CD4-positive, alpha-beta T cell (primary cell): ENCODE measurements at regions not wholly inside any gene's neighbourhood (a gene's known extent, or its start where the extent isn't known, plus 50 kb on each side); places are given as distances from the start of the nearest gene placed in this dataset.

Experiments used
- ATAC-seq: fragments of 200-7000 bp; cut with Tn5 transposase; one replicate; pipeline ENCODE4 v1.10.0; 2022; ENCODE audit warnings: mild to moderate bottlenecking; ENCODE audit not compliant: poor library complexity
- CTCF ChIA-PET: fragments of 350-600 bp; sonication (Branson Sonifier 250); formaldehyde crosslinking; loops from one replicate; lab custom pipeline; 2021; ENCODE audit warnings: antibody characterized with exemption, inconsistent platforms; lab: Charles Lee
- POLR2A ChIA-PET: fragments of 350-600 bp; sonication (Branson Sonifier 250); formaldehyde crosslinking; loops from one replicate; lab custom pipeline; 2021; ENCODE audit warnings: antibody characterized with exemption, inconsistent platforms; lab: Charles Lee
- DNase-seq, 14 experiments: peaks; one replicate each; pipeline ENCODE4 v3.0.0-alpha.2; 2013 to 2020; ENCODE audit warnings: mixed read lengths in 2 of 14
- H3K27ac ChIP-seq, 2 donors: one replicate each; pipeline versions ENCODE4 v1.5.1 to v1.7.0; 2013; ENCODE audit warnings: low read length in 2 of 2, low read depth in 1 of 2, mild to moderate bottlenecking in 1 of 2
- H3K27me3 ChIP-seq, 2 experiments: 1 replicate in 1 of 2; 2 replicates in 1 of 2; pipeline versions ENCODE4 v1.6.1 to v1.7.0; 2013; ENCODE audit warnings: low read length in 2 of 2, control low read depth in 1 of 2, mild to moderate bottlenecking in 1 of 2, moderate library complexity in 1 of 2; ENCODE audit not compliant: insufficient read depth in 2 of 2, control insufficient read depth in 1 of 2
- H3K36me3 ChIP-seq: one replicate; pipeline ENCODE4 v1.6.1; 2013; ENCODE audit warnings: low read length, control low read depth; ENCODE audit not compliant: insufficient read depth
- H3K4me1 ChIP-seq: one replicate; pipeline ENCODE4 v1.6.1; 2013; ENCODE audit warnings: low read length, control low read depth; ENCODE audit not compliant: insufficient read depth
- H3K4me3 ChIP-seq: one replicate; pipeline ENCODE4 v1.5.1; 2013; ENCODE audit warnings: mild to moderate bottlenecking, low read length, moderate library complexity
- H3K9me3 ChIP-seq, 2 experiments: 1 replicate in 1 of 2; 2 replicates in 1 of 2; pipeline versions ENCODE4 v1.6.1 to v1.7.0; 2013; ENCODE audit warnings: low read length in 2 of 2, mild to moderate bottlenecking in 2 of 2, control low read depth in 1 of 2, moderate library complexity in 1 of 2; ENCODE audit not compliant: control insufficient read depth in 1 of 2, insufficient read depth in 1 of 2
- H3K27ac Mint-ChIP-seq: one replicate; pipeline ENCODE4 v1.8.0; 2020; ENCODE audit warnings: mixed read lengths
- H3K27me3 Mint-ChIP-seq: one replicate; pipeline ENCODE4 v1.8.0; 2021; ENCODE audit warnings: mixed read lengths
- H3K36me3 Mint-ChIP-seq: one replicate; pipeline ENCODE4 v1.8.0; 2021; ENCODE audit warnings: low read depth, mixed read lengths
- H3K4me1 Mint-ChIP-seq: one replicate; pipeline ENCODE4 v1.8.0; 2021; ENCODE audit warnings: low read depth, mixed read lengths
- H3K4me3 Mint-ChIP-seq: one replicate; pipeline ENCODE4 v1.8.0; 2020; ENCODE audit warnings: mild to moderate bottlenecking, mixed read lengths
- H3K9me3 Mint-ChIP-seq: one replicate; pipeline ENCODE4 v1.8.0; 2020; ENCODE audit warnings: mixed read lengths
- intact Hi-C, 2 experiments: fragments of 100-400 bp; cut with DNase I in 1 of 2; cut with micrococcal nuclease in 1 of 2; formaldehyde crosslinking; loops; one replicate each; pipeline versions ENCODE4 v1.15.1 to v1.9.0; 2023 to 2025; cut with DNase I, micrococcal nuclease
- TF ChIP-seq, protein P1 (sequence below): fragments of 200-600 bp; IDR thresholded peaks from one replicate; pipeline ENCODE4 v1.8.0; 2022; ENCODE audit warnings: antibody characterized with exemption, mild to moderate bottlenecking

DNA sequence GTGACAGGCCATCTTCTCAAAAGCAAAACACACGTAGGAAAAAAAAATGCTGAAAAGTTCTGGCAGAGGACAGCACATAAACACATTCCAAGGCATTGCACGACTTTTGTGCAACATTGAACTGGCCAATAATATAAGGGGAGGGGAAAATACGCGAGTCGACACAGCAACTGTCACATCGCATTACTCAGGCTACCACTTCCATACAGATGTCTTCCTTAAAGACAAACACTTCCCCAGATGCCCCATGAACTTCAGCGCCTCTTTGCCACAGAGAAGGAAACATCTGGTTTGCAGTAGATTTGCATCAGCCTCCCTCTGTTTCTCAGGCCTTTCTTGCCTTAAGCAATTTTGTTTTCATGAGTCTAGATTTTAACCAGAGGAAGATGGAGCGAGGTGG lies 144.4 kb upstream of the IGF1R start:
- H3K4me3 ChIP-seq = no peak overlapping the region
- Mint-ChIP-seq H3K4me3 (no peak overlapping the region), H3K27me3 (peaks cover 49% of the 10 kb centered on the region), H3K36me3 (no peaks in the 10 kb centered on the region), H3K4me1 (no peaks in the 10 kb centered on the region), H3K9me3 (peaks cover 2% of the 10 kb centered on the region), H3K27ac (no peak overlapping the region)
- H3K27me3 ChIP-seq = peaks cover 6 to 18% of the 10 kb centered on the region in 2 experiments
- no peaks in the 10 kb centered on the region for H3K36me3 ChIP-seq
- CTCF ChIA-PET = no interaction called here
- H3K9me3 ChIP-seq = peaks cover 3 to 9% of the 10 kb centered on the region in 2 experiments
- H3K27ac ChIP-seq = no peak overlapping the region
- DNase-seq = no peak
- TF ChIP-seq, protein P1, sequence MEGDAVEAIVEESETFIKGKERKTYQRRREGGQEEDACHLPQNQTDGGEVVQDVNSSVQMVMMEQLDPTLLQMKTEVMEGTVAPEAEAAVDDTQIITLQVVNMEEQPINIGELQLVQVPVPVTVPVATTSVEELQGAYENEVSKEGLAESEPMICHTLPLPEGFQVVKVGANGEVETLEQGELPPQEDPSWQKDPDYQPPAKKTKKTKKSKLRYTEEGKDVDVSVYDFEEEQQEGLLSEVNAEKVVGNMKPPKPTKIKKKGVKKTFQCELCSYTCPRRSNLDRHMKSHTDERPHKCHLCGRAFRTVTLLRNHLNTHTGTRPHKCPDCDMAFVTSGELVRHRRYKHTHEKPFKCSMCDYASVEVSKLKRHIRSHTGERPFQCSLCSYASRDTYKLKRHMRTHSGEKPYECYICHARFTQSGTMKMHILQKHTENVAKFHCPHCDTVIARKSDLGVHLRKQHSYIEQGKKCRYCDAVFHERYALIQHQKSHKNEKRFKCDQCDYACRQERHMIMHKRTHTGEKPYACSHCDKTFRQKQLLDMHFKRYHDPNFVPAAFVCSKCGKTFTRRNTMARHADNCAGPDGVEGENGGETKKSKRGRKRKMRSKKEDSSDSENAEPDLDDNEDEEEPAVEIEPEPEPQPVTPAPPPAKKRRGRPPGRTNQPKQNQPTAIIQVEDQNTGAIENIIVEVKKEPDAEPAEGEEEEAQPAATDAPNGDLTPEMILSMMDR = no peak
- H3K4me1 ChIP-seq = no peaks in the 10 kb centered on the region
- intact Hi-C loops = no loop called here
- POLR2A ChIA-PET = no interaction called here
- no peak for ATAC-seq

DNA sequence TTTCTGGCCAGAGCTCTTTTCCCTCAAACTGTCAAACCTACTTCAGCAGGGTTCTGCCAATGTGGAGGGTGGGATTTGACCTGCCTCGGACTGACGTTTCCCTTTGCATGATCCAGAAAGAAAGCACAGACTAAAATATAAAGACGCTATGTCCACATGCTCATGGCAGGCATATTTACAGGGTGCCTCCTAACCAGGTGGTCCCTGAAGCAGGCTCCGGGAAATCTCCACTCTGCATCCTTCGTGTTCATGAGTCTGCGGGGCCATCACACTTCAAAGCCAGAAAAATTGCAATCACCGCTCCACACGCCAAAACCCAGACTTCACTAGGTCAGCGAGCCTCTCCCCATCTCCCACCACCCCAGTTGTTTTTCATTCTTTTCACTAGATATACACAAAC lies 143.3 kb upstream of the IGF1R start:
- TF ChIP-seq, protein P1 = no peak
- H3K4me3 ChIP-seq = no peak overlapping the region
- Mint-ChIP-seq H3K4me3 (no peak overlapping the region), H3K36me3 (no peaks in the 10 kb centered on the region), H3K27me3 (peaks cover 49% of the 10 kb centered on the region), H3K9me3 (peaks cover 5% of the 10 kb centered on the region), H3K4me1 (no peaks in the 10 kb centered on the region), H3K27ac (no peak overlapping the region)
- POLR2A ChIA-PET = no interaction called here
- H3K9me3 ChIP-seq = peaks cover 3 to 8% of the 10 kb centered on the region in 2 experiments
- ATAC-seq (no peak), DNase-seq (no peak)
- no peaks in the 10 kb centered on the region for H3K36me3 ChIP-seq
- peaks cover 6 to 18% of the 10 kb centered on the region in 2 experiments for H3K27me3 ChIP-seq
- no peak overlapping the region for H3K27ac ChIP-seq
- no peaks in the 10 kb centered on the region for H3K4me1 ChIP-seq
- CTCF ChIA-PET = no interaction called here
- intact Hi-C loops = no loop called here

DNA sequence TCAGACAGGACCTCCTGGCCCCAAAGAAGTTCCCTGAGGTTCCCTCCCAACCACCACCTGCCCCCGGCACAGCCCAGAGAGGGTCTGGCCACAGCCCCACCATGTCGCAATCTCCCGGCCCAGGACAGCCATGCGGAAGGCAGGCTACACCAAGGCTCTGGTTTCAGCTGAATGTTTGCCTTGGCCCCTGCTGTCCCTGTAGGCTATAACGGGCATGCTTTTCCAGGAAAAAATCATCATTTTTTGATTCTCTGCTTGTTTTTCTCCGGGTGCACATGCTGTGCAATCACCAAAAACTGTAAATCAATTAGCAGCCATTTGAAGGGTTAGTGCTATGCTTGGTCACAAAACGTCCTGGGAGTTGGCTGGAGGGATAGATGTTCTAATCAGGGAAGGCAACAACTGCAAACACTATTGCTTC lies 142.7 kb upstream of the IGF1R start:
- Histone ChIP-seq H3K27ac (no peak overlapping the region), H3K27me3 (peaks cover 6 to 12% of the 10 kb centered on the region in 2 experiments), H3K9me3 (peaks cover 0 to 1% of the 10 kb centered on the region in 2 experiments), H3K4me1 (no peaks in the 10 kb centered on the region), H3K36me3 (no peaks in the 10 kb centered on the region), H3K4me3 (no peak overlapping the region)
- Mint-ChIP-seq H3K4me3 (no peak overlapping the region), H3K9me3 (peaks cover 5% of the 10 kb centered on the region), H3K27me3 (peaks cover 49% of the 10 kb centered on the region), H3K36me3 (no peaks in the 10 kb centered on the region), H3K27ac (no peak overlapping the region), H3K4me1 (no peaks in the 10 kb centered on the region)
- TF ChIP-seq, protein P1 = no peak
- intact Hi-C loops = no loop called here
- no peak for DNase-seq
- POLR2A ChIA-PET = no interaction called here
- ATAC-seq = no peak
- CTCF ChIA-PET = no interaction called here
